H1 (cell line): ENCODE measurements at regions not wholly inside any gene's neighbourhood (a gene's known extent, or its start where the extent isn't known, plus 50 kb on each side); places are given as distances from the start of the nearest gene placed in this dataset.

ENCODE experiments used
- CTCF ChIA-PET: fragments of 300-600 bp; sonication (Branson Sonifier 250); formaldehyde crosslinking; loops from one replicate; lab custom pipeline; 2021; ENCODE audit not compliant: partially characterized antibody; lab: Charles Lee
- POLR2A ChIA-PET: fragments of 300-600 bp; sonication (Branson Sonifier 250); formaldehyde crosslinking; loops from one replicate; lab custom pipeline; 2021; ENCODE audit warnings: inconsistent platforms; ENCODE audit not compliant: partially characterized antibody; lab: Charles Lee
- DNase-seq, 2 experiments: peaks; one replicate each; pipeline versions ENCODE4 v3.0.0 to v3.0.0-alpha.2; 2010 to 2022; ENCODE audit warnings: low spot score in 2 of 2, low read depth in 1 of 2, mixed read lengths in 1 of 2
- FAIRE-seq: peaks from 2 replicates; lab custom pipeline; 2011; peaks lifted over from hg19 to GRCh38; lab: Jason Lieb, UNC
- H2AFZ ChIP-seq: 2 replicates; pipeline ENCODE4 v1.8.1; 2012; ENCODE audit warnings: low read length, inconsistent platforms
- H2AK5ac ChIP-seq: 2 replicates; pipeline ENCODE4 v1.6.1; 2013; ENCODE audit warnings: low read depth, low read length
- H2BK120ac ChIP-seq: replicated peaks from 2 replicates; pipeline ENCODE3; 2013; ENCODE audit warnings: low read depth, low read length, inconsistent platforms
- H2BK12ac ChIP-seq: 2 replicates; pipeline ENCODE4 v1.6.1; 2013; ENCODE audit warnings: low read depth, low read length
- H2BK15ac ChIP-seq: 2 replicates; pipeline ENCODE4 v1.6.1; 2013; ENCODE audit warnings: low read length
- H2BK20ac ChIP-seq: 2 replicates; pipeline ENCODE4 v1.6.1; 2013; ENCODE audit warnings: low read length
- H2BK5ac ChIP-seq: 2 replicates; pipeline ENCODE4 v1.6.1; 2013; ENCODE audit warnings: low read depth, low read length
- H3K14ac ChIP-seq: 2 replicates; pipeline ENCODE4 v1.6.1; 2013; ENCODE audit warnings: inconsistent platforms; ENCODE audit not compliant: insufficient read length
- H3K18ac ChIP-seq: 2 replicates; pipeline ENCODE4 v1.6.1; 2013; ENCODE audit warnings: low read length; ENCODE audit errors: extremely low read depth
- H3K23ac ChIP-seq: 2 replicates; pipeline ENCODE4 v1.6.1; 2013; ENCODE audit warnings: inconsistent platforms; ENCODE audit not compliant: insufficient read length
- H3K23me2 ChIP-seq: 2 replicates; pipeline ENCODE4 v1.6.1; 2013; ENCODE audit warnings: low read depth, low read length
- H3K27ac ChIP-seq: 2 replicates; pipeline ENCODE4 v1.6.1; 2011; ENCODE audit warnings: low read depth, low read length, inconsistent platforms
- H3K27me3 ChIP-seq, 4 experiments: replicated peaks in 1 of 4; 1 replicate in 1 of 4; 2 replicates in 3 of 4; pipeline versions ENCODE4 v1.6.1 to v1.8.1; 2011 to 2013; ENCODE audit warnings: low read length in 3 of 4, mild to moderate bottlenecking in 3 of 4, inconsistent platforms in 2 of 4, mixed read lengths in 2 of 4, moderate library complexity in 1 of 4; ENCODE audit not compliant: control insufficient read depth in 3 of 4, insufficient read depth in 3 of 4; ENCODE audit errors: extremely low read depth in 1 of 4
- H3K36me3 ChIP-seq, 4 experiments: 2 replicates each; pipeline versions ENCODE4 v1.6.1 to v1.8.1; 2011 to 2013; ENCODE audit warnings: mild to moderate bottlenecking in 4 of 4, low read length in 3 of 4, moderate library complexity in 2 of 4, control low read depth in 1 of 4, inconsistent platforms in 1 of 4; ENCODE audit not compliant: insufficient read depth in 4 of 4, control insufficient read depth in 2 of 4
- H3K4ac ChIP-seq: replicated peaks from 2 replicates; pipeline ENCODE3; 2013; ENCODE audit warnings: low read length, low read depth, mixed read lengths, inconsistent platforms; ENCODE audit not compliant: insufficient read length
- H3K4me1 ChIP-seq, 4 experiments: replicated peaks in 1 of 4; 1 replicate in 1 of 4; 2 replicates in 3 of 4; pipeline versions ENCODE4 v1.6.1 to v1.8.1; 2011 to 2013; ENCODE audit warnings: low read length in 3 of 4, inconsistent platforms in 2 of 4, mixed read lengths in 1 of 4; ENCODE audit not compliant: insufficient read depth in 4 of 4, control insufficient read depth in 3 of 4
- H3K4me2 ChIP-seq, 2 experiments: 2 replicates each; pipeline versions ENCODE4 v1.6.1 to v1.8.1; 2011 to 2013; ENCODE audit warnings: low read depth in 2 of 2, low read length in 2 of 2, control low read depth in 1 of 2, inconsistent platforms in 1 of 2, mild to moderate bottlenecking in 1 of 2; ENCODE audit not compliant: insufficient read depth in 1 of 2
- H3K4me3 ChIP-seq, 4 experiments: fragments of 200-600, 300-600 bp in 1 of 4; sonication (generic), shearing (Covaris generic), sonication (Bioruptor Twin) in 1 of 4; 2 replicates each; pipeline versions ENCODE4 v1.5.1 to v1.8.1; 2011 to 2016; ENCODE audit warnings: low read length in 4 of 4, low read depth in 3 of 4, control low read depth in 2 of 4, inconsistent platforms in 2 of 4, mild to moderate bottlenecking in 2 of 4, mixed read lengths in 1 of 4, moderate library complexity in 1 of 4; ENCODE audit not compliant: insufficient read depth in 2 of 4; ENCODE audit errors: extremely low read depth in 1 of 4
- H3K56ac ChIP-seq: replicated peaks from 2 replicates; pipeline ENCODE3; 2013; ENCODE audit warnings: low read depth, mild to moderate bottlenecking, mixed read lengths, low read length, inconsistent platforms; ENCODE audit not compliant: insufficient read length
- H3K79me1 ChIP-seq: 2 replicates; pipeline ENCODE4 v1.6.1; 2013; ENCODE audit warnings: low read depth, low read length, control low read depth
- H3K79me2 ChIP-seq, 2 experiments: 2 replicates each; pipeline versions ENCODE4 v1.6.1 to v1.8.1; 2012 to 2013; ENCODE audit warnings: low read length in 2 of 2, mild to moderate bottlenecking in 2 of 2, inconsistent platforms in 1 of 2; ENCODE audit not compliant: insufficient read depth in 2 of 2, control insufficient read depth in 1 of 2
- H3K9ac ChIP-seq, 4 experiments: replicated peaks in 1 of 4; 1 replicate in 1 of 4; 2 replicates in 3 of 4; pipeline versions ENCODE4 v1.6.1 to v1.8.1; 2011 to 2013; ENCODE audit warnings: low read depth in 3 of 4, low read length in 3 of 4, control low read depth in 2 of 4, mild to moderate bottlenecking in 2 of 4, moderate library complexity in 2 of 4, inconsistent platforms in 1 of 4; ENCODE audit errors: extremely low read depth in 1 of 4
- H3K9me3 ChIP-seq, 2 experiments: 2 replicates each; pipeline versions ENCODE4 v1.6.1 to v1.8.1; 2012 to 2013; ENCODE audit warnings: mild to moderate bottlenecking in 2 of 2, moderate library complexity in 2 of 2, control low read depth in 1 of 2, inconsistent platforms in 1 of 2, low read depth in 1 of 2, low read length in 1 of 2, mixed read lengths in 1 of 2; ENCODE audit not compliant: insufficient read depth in 2 of 2
- H4K20me1 ChIP-seq, 2 experiments: replicated peaks in 1 of 2; 2 replicates each; pipeline versions ENCODE3 to v1.8.1; 2011 to 2013; ENCODE audit warnings: inconsistent platforms in 2 of 2, low read length in 2 of 2, mild to moderate bottlenecking in 1 of 2; ENCODE audit not compliant: insufficient read depth in 2 of 2, control insufficient read depth in 1 of 2
- H4K5ac ChIP-seq: 2 replicates; pipeline ENCODE4 v1.6.1; 2013; ENCODE audit warnings: low read length, low read depth, mixed read lengths, inconsistent platforms; ENCODE audit not compliant: insufficient read length
- H4K8ac ChIP-seq: 2 replicates; pipeline ENCODE4 v1.8.0; 2013; ENCODE audit warnings: mild to moderate bottlenecking, moderate library complexity, low read length, inconsistent platforms; ENCODE audit not compliant: insufficient read depth; ENCODE audit errors: extremely low read depth
- H4K91ac ChIP-seq: replicated peaks from 2 replicates; pipeline ENCODE3; 2013; ENCODE audit warnings: low read length, mixed read lengths, inconsistent platforms; ENCODE audit not compliant: insufficient read length
- CREB1 ChIP-seq: IDR thresholded peaks from 2 replicates; pipeline ENCODE4 v1.6.1; 2012; ENCODE audit warnings: inconsistent platforms
- EGR1 ChIP-seq: IDR thresholded peaks from 2 replicates; pipeline ENCODE4 v1.6.1; 2011; ENCODE audit warnings: low read depth, low read length, borderline replicate concordance
- KDM5A ChIP-seq: fragments of 200-600 bp; IDR thresholded peaks from 2 replicates; pipeline ENCODE4 v1.7.1; 2012; ENCODE audit warnings: mild to moderate bottlenecking, low read length, inconsistent platforms, mixed read lengths

DNA sequence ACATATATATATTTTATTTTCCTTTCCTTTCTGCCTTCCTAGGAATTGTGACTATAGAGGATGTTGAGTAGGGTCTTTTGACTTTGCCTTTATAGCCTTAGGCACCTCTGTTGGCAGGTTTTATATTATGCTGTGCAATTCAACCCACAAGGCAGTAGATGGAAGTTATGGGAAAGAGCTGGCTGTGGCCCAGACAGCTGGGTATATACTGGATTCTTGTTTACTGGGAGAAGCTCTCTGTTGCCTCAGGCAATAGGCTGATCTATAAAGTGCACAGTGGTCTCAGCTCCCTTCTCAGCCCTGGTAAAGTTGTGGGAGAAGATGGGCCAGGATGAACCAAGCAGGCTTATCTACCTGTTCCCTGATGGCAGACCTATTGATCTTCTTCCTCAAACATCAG, 342.0 kb downstream of the GBA3 start:
- Histone ChIP-seq H3K4me1 (no peaks in the 10 kb centered on the region; a peak in 1 of 7 replicates), H2BK5ac (no peak overlapping the region), H3K4me3 (no peak overlapping the region), H2AFZ (no peak overlapping the region), H2BK12ac (no peak overlapping the region), H3K27me3 (no peaks in the 10 kb centered on the region), H3K18ac (no peak overlapping the region), H3K56ac (no peak overlapping the region), H2BK15ac (no peak overlapping the region), H3K9ac (no peak overlapping the region), H3K36me3 (no peaks in the 10 kb centered on the region), H3K79me1 (no peaks in the 10 kb centered on the region), H3K4ac (no peak overlapping the region), H3K14ac (no peak overlapping the region), H3K79me2 (no peaks in the 10 kb centered on the region), H3K9me3 (no peaks in the 10 kb centered on the region), H3K23ac (no peak overlapping the region), H2BK20ac (no peak overlapping the region), H4K91ac (no peak overlapping the region), H2BK120ac (no peak overlapping the region), H4K20me1 (no peaks in the 10 kb centered on the region), H4K5ac (no peak overlapping the region), H3K4me2 (no peak overlapping the region), H2AK5ac (no peak overlapping the region), H4K8ac (no peak overlapping the region), H3K27ac (no peak overlapping the region), H3K23me2 (no peaks in the 10 kb centered on the region)
- DNase-seq, result no peak
- CTCF ChIA-PET, result interaction anchor here (0.6 kb wide), 1 partner anchor 33 kb away, joined by 3 read pairs; no protein-coding TSS in a partner anchor
- no peak for FAIRE-seq
- POLR2A ChIA-PET, result no interaction called here
- TF ChIP-seq CREB1, result no peak
- TF ChIP-seq KDM5A, result no peak
- no peak for TF ChIP-seq EGR1
